ENCODE measurements at regions not wholly inside any gene's neighbourhood (a gene's known extent, or its start where the extent isn't known, plus 50 kb on each side); places are given as distances from the start of the nearest gene placed in this dataset.
"Not testable (repeated sequence)": the region's sequence is repeated elsewhere in the genome, so short reads cannot be mapped to it uniquely, and the experiment has no call there.

DNA sequence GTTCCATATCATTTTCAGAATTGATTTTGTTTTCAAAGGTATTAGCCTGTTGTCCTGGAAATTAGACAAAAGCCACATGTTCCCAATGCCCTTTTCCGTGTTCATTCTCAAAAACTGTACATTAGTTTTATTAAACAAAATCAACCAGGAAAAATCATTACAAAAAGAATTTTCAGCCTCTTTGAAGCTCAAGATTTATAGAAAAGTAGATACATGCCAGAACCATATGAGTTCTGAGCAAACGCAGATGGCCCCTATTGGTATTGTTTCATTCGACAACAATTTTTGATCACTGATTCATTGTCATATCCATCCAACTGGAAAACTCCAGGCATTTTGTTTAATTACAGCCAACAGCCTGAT, 148.5 kb upstream of the GRAMD2B start:
- Histone ChIP-seq H3K9ac (ENCODE audit: low read length in 2 of 2) (no peak overlapping the region), H3K9me3 (ENCODE audit: control insufficient read depth in 2 of 2, low read length in 2 of 2) (no peaks in the 10 kb centered on the region), H3K36me3 (ENCODE audit: control insufficient read depth in 2 of 2, insufficient read depth in 2 of 2, low read length in 2 of 2) (no peaks in the 10 kb centered on the region), H3K4me1 (ENCODE audit: control insufficient read depth, insufficient read depth, low read length) (no peaks in the 10 kb centered on the region), H3K27me3 (ENCODE audit: control insufficient read depth in 1 of 2, insufficient read depth in 2 of 2, low read length in 2 of 2) (no peaks in the 10 kb centered on the region), H3K27ac (ENCODE audit: low read length) (no peak overlapping the region), H3K4me3 (ENCODE audit: low read length in 2 of 2) (no peak overlapping the region)

DNA sequence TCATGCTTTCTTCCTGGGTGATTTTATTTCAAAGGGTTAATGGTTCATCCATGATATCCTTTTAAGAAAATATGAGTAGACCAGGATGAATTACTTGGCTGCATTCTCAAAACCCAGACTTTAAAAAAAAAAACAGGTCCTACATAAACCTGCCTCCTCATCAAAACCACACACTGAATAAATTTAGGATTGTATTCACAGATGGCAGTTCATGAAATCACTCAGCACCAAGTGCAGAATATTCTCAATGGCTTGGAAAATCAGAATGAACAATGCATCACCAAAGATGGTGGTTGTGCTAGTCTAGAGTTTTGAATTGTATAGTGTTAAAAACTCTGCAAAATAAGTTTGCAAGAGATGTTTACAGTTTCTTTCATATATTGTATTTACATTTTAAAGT, 145.4 kb upstream of the GRAMD2B start:
- H3K4me1 ChIP-seq (ENCODE audit: control insufficient read depth, insufficient read depth, low read length), result no peaks in the 10 kb centered on the region
- no peaks in the 10 kb centered on the region for H3K9me3 ChIP-seq (ENCODE audit: control insufficient read depth in 2 of 2, low read length in 2 of 2)
- H3K27ac ChIP-seq (ENCODE audit: low read length), result no peak overlapping the region
- H3K4me3 ChIP-seq (ENCODE audit: low read length in 2 of 2), result no peak overlapping the region
- H3K9ac ChIP-seq (ENCODE audit: low read length in 2 of 2), result no peak overlapping the region
- H3K36me3 ChIP-seq (ENCODE audit: control insufficient read depth in 2 of 2, insufficient read depth in 2 of 2, low read length in 2 of 2), result no peaks in the 10 kb centered on the region
- H3K27me3 ChIP-seq (ENCODE audit: control insufficient read depth in 1 of 2, insufficient read depth in 2 of 2, low read length in 2 of 2), result no peaks in the 10 kb centered on the region

DNA sequence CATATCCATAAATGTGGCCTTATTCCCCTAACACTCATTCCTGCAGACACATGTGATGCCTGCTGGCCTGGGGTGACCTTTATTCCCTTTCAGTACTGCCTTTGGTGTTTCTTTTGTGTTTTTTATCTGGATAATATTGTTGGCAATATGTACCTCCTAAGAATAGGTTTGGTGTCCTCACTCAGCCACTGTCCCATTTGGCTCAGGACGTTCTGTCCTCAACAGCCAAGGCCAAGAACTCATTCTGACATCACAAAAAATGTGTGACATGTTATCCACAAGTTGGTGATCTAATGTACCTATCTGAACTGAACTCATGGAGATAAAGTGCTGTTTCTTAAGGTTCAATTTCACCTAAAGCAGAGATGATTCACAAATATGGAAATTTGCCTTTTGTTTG, 142.9 kb upstream of the GRAMD2B start:
- no peaks in the 10 kb centered on the region for H3K36me3 ChIP-seq (ENCODE audit: control insufficient read depth in 2 of 2, insufficient read depth in 2 of 2, low read length in 2 of 2)
- H3K4me3 ChIP-seq (ENCODE audit: low read length in 2 of 2), result no peak overlapping the region
- H3K27ac ChIP-seq (ENCODE audit: low read length), result no peak overlapping the region

DNA sequence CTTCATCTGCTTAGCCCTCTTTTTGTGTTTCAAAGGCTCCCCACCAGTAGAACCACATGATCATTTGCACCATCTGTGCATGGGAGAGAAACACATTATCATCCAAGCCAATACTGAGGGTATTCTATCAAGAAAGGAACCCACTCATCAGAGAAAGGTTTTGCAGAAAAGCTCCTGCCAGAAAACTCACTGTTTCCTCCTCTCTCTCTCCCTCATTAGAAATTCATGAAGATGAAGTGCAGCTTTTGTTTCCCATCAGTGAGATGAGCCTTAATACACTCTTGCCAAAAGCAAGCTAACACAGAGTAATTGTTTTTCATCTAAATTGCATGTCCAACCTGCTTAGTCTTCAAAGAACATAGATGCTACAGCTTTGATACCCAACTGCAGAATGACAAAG, 142.4 kb upstream of the GRAMD2B start:
- no peaks in the 10 kb centered on the region for H3K9me3 ChIP-seq (ENCODE audit: control insufficient read depth in 2 of 2, low read length in 2 of 2)
- no peaks in the 10 kb centered on the region for H3K36me3 ChIP-seq (ENCODE audit: control insufficient read depth in 2 of 2, insufficient read depth in 2 of 2, low read length in 2 of 2)
- H3K4me1 ChIP-seq (ENCODE audit: control insufficient read depth, insufficient read depth, low read length), result no peaks in the 10 kb centered on the region
- H3K27ac ChIP-seq (ENCODE audit: low read length), result no peak overlapping the region
- H3K4me3 ChIP-seq (ENCODE audit: low read length in 2 of 2), result no peak overlapping the region
- no peaks in the 10 kb centered on the region for H3K27me3 ChIP-seq (ENCODE audit: control insufficient read depth in 1 of 2, insufficient read depth in 2 of 2, low read length in 2 of 2)
- H3K9ac ChIP-seq (ENCODE audit: low read length in 2 of 2), result no peak overlapping the region

More for the DNA sequence above, 142.9 kb upstream of the GRAMD2B start:
- Histone ChIP-seq H3K9me3 (ENCODE audit: control insufficient read depth in 2 of 2, low read length in 2 of 2) (no peaks in the 10 kb centered on the region), H3K4me1 (ENCODE audit: control insufficient read depth, insufficient read depth, low read length) (no peaks in the 10 kb centered on the region), H3K9ac (ENCODE audit: low read length in 2 of 2) (no peak overlapping the region), H3K27me3 (ENCODE audit: control insufficient read depth in 1 of 2, insufficient read depth in 2 of 2, low read length in 2 of 2) (no peaks in the 10 kb centered on the region)

DNA sequence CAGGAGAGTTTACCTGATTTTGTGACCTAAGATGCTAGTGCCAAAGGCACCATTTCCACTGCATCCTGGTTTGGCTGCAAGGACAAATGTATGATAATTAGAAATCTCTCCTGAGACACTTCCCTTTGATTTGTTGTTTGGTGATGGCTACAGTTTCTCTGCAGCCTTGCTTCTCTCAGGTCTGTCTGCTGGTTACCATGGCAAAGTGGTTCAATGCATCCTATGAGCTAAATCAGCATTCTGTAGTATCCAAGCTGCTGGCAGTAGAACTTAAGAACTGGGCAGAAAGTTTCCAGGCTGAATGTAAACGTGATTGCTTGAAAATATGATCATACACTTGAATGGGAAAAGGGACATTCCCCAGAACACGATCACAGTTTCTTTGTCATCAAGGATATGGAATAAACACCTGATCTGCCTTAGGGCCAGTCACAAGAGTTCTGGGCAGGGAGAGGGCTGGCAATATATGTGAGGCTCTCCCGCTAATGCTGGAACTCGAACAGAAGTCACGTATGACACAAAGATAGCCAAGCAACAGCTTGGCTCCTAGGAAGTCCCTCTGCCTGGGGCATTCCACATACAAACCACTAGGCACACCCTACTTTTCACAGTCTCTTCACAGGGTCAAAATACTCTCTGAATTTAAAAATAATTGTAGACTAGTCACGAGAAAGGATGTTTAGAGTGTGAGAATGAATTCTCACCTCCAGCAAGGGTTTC, 138.1 kb upstream of the GRAMD2B start:
- Histone ChIP-seq H3K4me3 (ENCODE audit: low read length in 2 of 2) (no peak overlapping the region), H3K27me3 (ENCODE audit: control insufficient read depth in 1 of 2, insufficient read depth in 2 of 2, low read length in 2 of 2) (no peaks in the 10 kb centered on the region), H3K4me1 (ENCODE audit: control insufficient read depth, insufficient read depth, low read length) (no peaks in the 10 kb centered on the region), H3K9ac (ENCODE audit: low read length in 2 of 2) (no peak overlapping the region), H3K9me3 (ENCODE audit: control insufficient read depth in 2 of 2, low read length in 2 of 2) (no peaks in the 10 kb centered on the region), H3K27ac (ENCODE audit: low read length) (no peak overlapping the region), H3K36me3 (ENCODE audit: control insufficient read depth in 2 of 2, insufficient read depth in 2 of 2, low read length in 2 of 2) (no peaks in the 10 kb centered on the region)

DNA sequence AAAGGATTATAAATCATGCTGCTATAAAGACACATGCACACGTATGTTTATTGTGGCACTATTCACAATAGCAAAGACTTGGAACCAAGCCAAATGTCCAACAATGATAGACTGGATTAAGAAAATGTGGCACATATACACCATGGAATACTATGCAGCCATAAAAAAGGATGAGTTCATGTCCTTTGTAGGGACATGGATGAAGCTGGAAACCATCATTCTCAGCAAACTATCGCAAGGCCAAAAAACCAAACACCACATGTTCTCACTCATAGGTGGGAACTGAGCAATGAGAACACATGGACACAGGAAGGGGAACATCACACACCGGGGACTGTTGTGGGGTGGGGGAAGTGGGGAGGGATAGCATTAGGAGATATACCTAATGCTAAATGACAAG, 127.1 kb upstream of the GRAMD2B start:
- not testable (repeated sequence) for H3K4me3 ChIP-seq (ENCODE audit: low read length in 2 of 2); H3K36me3 ChIP-seq (ENCODE audit: control insufficient read depth in 2 of 2, insufficient read depth in 2 of 2, low read length in 2 of 2); H3K27me3 ChIP-seq (ENCODE audit: control insufficient read depth in 1 of 2, insufficient read depth in 2 of 2, low read length in 2 of 2); H3K4me1 ChIP-seq (ENCODE audit: control insufficient read depth, insufficient read depth, low read length); H3K9me3 ChIP-seq (ENCODE audit: control insufficient read depth in 2 of 2, low read length in 2 of 2); H3K9ac ChIP-seq (ENCODE audit: low read length in 2 of 2); H3K27ac ChIP-seq (ENCODE audit: low read length)

DNA sequence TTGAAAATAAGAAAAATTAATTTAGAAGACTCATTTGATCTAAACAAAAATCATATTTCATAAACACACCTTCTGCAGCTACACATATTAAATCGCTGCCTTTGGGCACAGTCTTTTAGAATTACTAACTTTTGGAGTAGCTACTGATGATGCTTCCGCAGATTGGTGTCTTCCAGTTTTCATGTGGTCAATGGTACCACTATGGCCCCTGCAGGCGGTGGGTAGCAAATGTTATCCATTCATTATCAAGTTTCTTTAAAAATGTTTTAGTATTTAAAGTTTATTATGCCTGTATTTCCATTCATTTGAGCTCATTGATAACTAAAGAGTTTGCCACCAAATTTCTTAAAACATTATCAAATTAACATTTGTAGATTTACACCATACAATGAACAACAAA, 122.9 kb upstream of the GRAMD2B start:
- H3K4me1 ChIP-seq (ENCODE audit: control insufficient read depth, insufficient read depth, low read length), result no peaks in the 10 kb centered on the region
- H3K27me3 ChIP-seq (ENCODE audit: control insufficient read depth in 1 of 2, insufficient read depth in 2 of 2, low read length in 2 of 2), result no peaks in the 10 kb centered on the region
- no peaks in the 10 kb centered on the region for H3K36me3 ChIP-seq (ENCODE audit: control insufficient read depth in 2 of 2, insufficient read depth in 2 of 2, low read length in 2 of 2)
- no peaks in the 10 kb centered on the region for H3K9me3 ChIP-seq (ENCODE audit: control insufficient read depth in 2 of 2, low read length in 2 of 2)
- H3K27ac ChIP-seq (ENCODE audit: low read length), result no peak overlapping the region
- H3K9ac ChIP-seq (ENCODE audit: low read length in 2 of 2), result no peak overlapping the region
- no peak overlapping the region for H3K4me3 ChIP-seq (ENCODE audit: low read length in 2 of 2)

DNA sequence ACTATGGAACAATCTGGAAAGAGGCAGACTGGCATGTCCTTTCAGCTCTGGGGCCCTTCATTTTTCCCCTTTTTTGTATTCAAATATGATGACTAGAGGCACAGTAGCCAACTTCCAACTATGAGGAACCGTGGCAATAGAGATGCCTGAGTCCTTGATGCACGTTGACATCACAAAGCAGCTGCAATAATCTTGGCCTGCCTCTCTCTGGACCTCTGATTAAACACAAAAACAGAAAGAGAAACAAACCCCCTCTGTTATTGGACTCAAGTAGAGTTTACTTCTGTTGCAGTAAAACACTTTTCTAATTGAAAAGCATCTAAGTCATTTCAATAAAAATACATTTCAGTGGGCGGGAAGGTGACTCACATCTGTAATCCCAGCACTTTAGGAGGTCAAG, 122.2 kb upstream of the GRAMD2B start:
- Histone ChIP-seq H3K9me3 (ENCODE audit: control insufficient read depth in 2 of 2, low read length in 2 of 2) (no peaks in the 10 kb centered on the region), H3K27ac (ENCODE audit: low read length) (no peak overlapping the region), H3K4me3 (ENCODE audit: low read length in 2 of 2) (no peak overlapping the region), H3K9ac (ENCODE audit: low read length in 2 of 2) (no peak overlapping the region), H3K36me3 (ENCODE audit: control insufficient read depth in 2 of 2, insufficient read depth in 2 of 2, low read length in 2 of 2) (no peaks in the 10 kb centered on the region), H3K4me1 (ENCODE audit: control insufficient read depth, insufficient read depth, low read length) (no peaks in the 10 kb centered on the region), H3K27me3 (ENCODE audit: control insufficient read depth in 1 of 2, insufficient read depth in 2 of 2, low read length in 2 of 2) (no peaks in the 10 kb centered on the region)

DNA sequence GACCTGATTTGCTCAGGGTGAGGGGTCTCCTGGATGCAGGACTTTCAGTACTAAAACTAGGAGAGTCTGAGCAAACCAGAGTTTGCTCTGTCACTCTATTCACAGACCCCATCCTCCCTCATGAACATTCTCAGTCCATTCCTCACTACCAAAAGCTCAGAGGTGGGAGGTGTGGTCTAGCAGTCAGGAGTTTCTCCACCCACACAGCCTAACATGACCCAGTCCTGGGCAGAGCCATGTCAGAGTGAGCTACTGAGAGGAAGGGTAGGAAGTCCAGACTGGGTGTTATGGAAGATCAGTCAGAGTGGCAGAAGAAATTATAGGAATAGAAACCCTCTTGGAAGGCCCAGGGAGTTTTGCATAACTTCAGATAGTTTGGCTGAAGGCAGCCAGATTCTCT, 113.3 kb upstream of the GRAMD2B start:
- H3K27me3 ChIP-seq (ENCODE audit: control insufficient read depth in 1 of 2, insufficient read depth in 2 of 2, low read length in 2 of 2), result no peaks in the 10 kb centered on the region
- no peaks in the 10 kb centered on the region for H3K4me1 ChIP-seq (ENCODE audit: control insufficient read depth, insufficient read depth, low read length)
- no peak overlapping the region for H3K4me3 ChIP-seq (ENCODE audit: low read length in 2 of 2)
- H3K9ac ChIP-seq (ENCODE audit: low read length in 2 of 2), result no peak overlapping the region
- H3K9me3 ChIP-seq (ENCODE audit: control insufficient read depth in 2 of 2, low read length in 2 of 2), result no peaks in the 10 kb centered on the region
- H3K27ac ChIP-seq (ENCODE audit: low read length), result no peak overlapping the region
- no peaks in the 10 kb centered on the region for H3K36me3 ChIP-seq (ENCODE audit: control insufficient read depth in 2 of 2, insufficient read depth in 2 of 2, low read length in 2 of 2)

DNA sequence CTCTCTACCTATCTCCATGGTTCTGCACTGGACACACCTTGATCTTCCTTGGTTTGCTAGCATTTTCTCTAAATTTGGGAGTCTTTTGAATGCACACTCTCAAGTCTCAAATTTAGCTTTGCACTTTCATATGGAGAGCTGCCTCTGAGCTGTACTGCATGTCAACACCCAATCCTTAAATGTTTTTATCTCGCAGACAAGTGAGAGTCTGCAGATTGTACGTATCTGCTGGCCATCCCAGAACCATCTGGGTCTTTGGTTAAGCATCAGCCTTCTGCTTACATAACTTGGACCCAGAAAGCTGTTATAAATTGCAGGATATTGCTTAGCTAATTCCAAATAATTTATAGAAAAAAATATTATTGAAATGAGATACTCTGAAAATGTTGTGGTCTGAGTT, 111.4 kb upstream of the GRAMD2B start:
- H3K4me3 ChIP-seq (ENCODE audit: low read length in 2 of 2), result no peak overlapping the region
- no peak overlapping the region for H3K27ac ChIP-seq (ENCODE audit: low read length)
- no peaks in the 10 kb centered on the region for H3K27me3 ChIP-seq (ENCODE audit: control insufficient read depth in 1 of 2, insufficient read depth in 2 of 2, low read length in 2 of 2)
- H3K9ac ChIP-seq (ENCODE audit: low read length in 2 of 2), result no peak overlapping the region
- H3K4me1 ChIP-seq (ENCODE audit: control insufficient read depth, insufficient read depth, low read length), result no peaks in the 10 kb centered on the region
- H3K9me3 ChIP-seq (ENCODE audit: control insufficient read depth in 2 of 2, low read length in 2 of 2), result no peaks in the 10 kb centered on the region
- no peaks in the 10 kb centered on the region for H3K36me3 ChIP-seq (ENCODE audit: control insufficient read depth in 2 of 2, insufficient read depth in 2 of 2, low read length in 2 of 2)

DNA sequence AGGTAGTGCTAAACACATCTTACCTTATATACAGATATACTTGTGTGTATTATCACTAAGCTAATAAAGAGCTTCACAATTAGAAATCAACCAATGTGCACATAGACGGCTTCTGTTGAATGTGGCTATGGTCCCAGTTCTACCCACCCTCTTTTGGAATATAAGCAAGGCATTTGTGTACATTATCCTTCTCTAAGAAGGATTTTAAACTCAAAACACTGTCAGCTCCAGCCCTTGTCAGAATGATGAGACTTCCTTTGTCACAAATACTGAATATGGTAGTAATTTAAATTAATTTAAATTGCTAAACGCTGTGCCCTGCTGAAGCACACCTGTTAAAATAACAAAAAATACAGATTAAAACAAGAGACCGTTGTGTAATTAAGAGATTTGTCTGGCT, 107.9 kb upstream of the GRAMD2B start:
- no peaks in the 10 kb centered on the region for H3K9me3 ChIP-seq (ENCODE audit: control insufficient read depth in 2 of 2, low read length in 2 of 2)
- H3K9ac ChIP-seq (ENCODE audit: low read length in 2 of 2), result no peak overlapping the region
- no peaks in the 10 kb centered on the region for H3K27me3 ChIP-seq (ENCODE audit: control insufficient read depth in 1 of 2, insufficient read depth in 2 of 2, low read length in 2 of 2)
- H3K36me3 ChIP-seq (ENCODE audit: control insufficient read depth in 2 of 2, insufficient read depth in 2 of 2, low read length in 2 of 2), result no peaks in the 10 kb centered on the region
- no peaks in the 10 kb centered on the region for H3K4me1 ChIP-seq (ENCODE audit: control insufficient read depth, insufficient read depth, low read length)
- no peak overlapping the region for H3K27ac ChIP-seq (ENCODE audit: low read length)
- H3K4me3 ChIP-seq (ENCODE audit: low read length in 2 of 2), result no peak overlapping the region

Measured in stomach smooth muscle (tissue), 2 donors.